HepG2 (cell line): ENCODE measurements at regions not wholly inside any gene's neighbourhood (a gene's known extent, or its start where the extent isn't known, plus 50 kb on each side); places are given as distances from the start of the nearest gene placed in this dataset.

Experiments
- ATAC-seq: fragments of 200-7000 bp; cut with Tn5 transposase; 3 replicates; pipeline ENCODE4 v1.9.1; 2020; ENCODE audit warnings: mild to moderate bottlenecking, moderate library complexity
- BruUV-seq: library from RNA; stranded (reverse); fragments of 400-500 nt; replicated peaks from 2 replicates; lab custom pipeline; 2021; lab: Mats Ljungman, UMichigan
- CTCF ChIA-PET: fragments of 300-600 bp; formaldehyde crosslinking; extraction: SDS; loops from one replicate; lab custom pipeline; 2021; ENCODE audit warnings: low total read pairs, inconsistent platforms, low intra/inter-chr PET ratio; lab: Yijun Ruan, JAX
- POLR2A ChIA-PET: fragments of 350-600 bp; sonication (Branson Sonifier 250); formaldehyde crosslinking; loops from one replicate; lab custom pipeline; 2020; ENCODE audit warnings: antibody characterized with exemption, inconsistent platforms; lab: Yijun Ruan, JAX
- DNase-seq: peaks from one replicate; pipeline ENCODE4 v3.0.0-alpha.2; 2015; ENCODE audit warnings: low spot score
- FAIRE-seq: peaks from 3 replicates; lab custom pipeline; 2011; peaks lifted over from hg19 to GRCh38; lab: Jason Lieb, UNC
- H2AFZ ChIP-seq: one replicate; pipeline ENCODE4 v1.6.1; 2011; ENCODE audit warnings: low read length, inconsistent platforms
- H3K27ac ChIP-seq: fragments of 300-600 bp; 3 replicates; pipeline ENCODE4 v1.8.0; 2011; ENCODE audit warnings: mixed run types, mild to moderate bottlenecking, mixed read lengths, low read length, inconsistent platforms; ENCODE audit not compliant: insufficient read depth; ENCODE audit errors: extremely low read length
- H3K27me3 ChIP-seq, 2 experiments: fragments of 200-600 bp in 1 of 2; 2 replicates in 1 of 2; 3 replicates in 1 of 2; pipeline versions ENCODE4 v1.6.0 to v1.8.0; 2011; ENCODE audit warnings: low read length in 2 of 2, mild to moderate bottlenecking in 2 of 2, moderate library complexity in 2 of 2, inconsistent platforms in 1 of 2; ENCODE audit not compliant: insufficient read depth in 2 of 2, control insufficient read depth in 1 of 2
- H3K36me3 ChIP-seq, 2 experiments: fragments of 200-600 bp in 1 of 2; replicated peaks in 1 of 2; 2 replicates in 1 of 2; 3 replicates in 1 of 2; pipeline versions ENCODE4 v1.5.1 to v1.8.0; 2011; ENCODE audit warnings: low read length in 2 of 2, inconsistent platforms in 1 of 2; ENCODE audit not compliant: insufficient read depth in 2 of 2, control insufficient read depth in 1 of 2
- H3K4me1 ChIP-seq: 2 replicates; pipeline ENCODE4 v1.5.1; 2012; ENCODE audit warnings: low read length, inconsistent platforms; ENCODE audit not compliant: insufficient read depth
- H3K4me2 ChIP-seq: 2 replicates; pipeline ENCODE4 v1.6.0; 2011; ENCODE audit warnings: low read depth, low read length, inconsistent platforms
- H3K4me3 ChIP-seq, 3 experiments: fragments of 200-600 bp in 1 of 3; sonication (generic), shearing (Covaris generic) in 1 of 3; replicated peaks in 1 of 3; 2 replicates each; pipeline ENCODE4 v1.5.1; 2011 to 2016; ENCODE audit warnings: low read length in 3 of 3, inconsistent platforms in 2 of 3, low read depth in 2 of 3, mild to moderate bottlenecking in 2 of 3, control low read depth in 1 of 3, mixed read lengths in 1 of 3; ENCODE audit not compliant: insufficient read depth in 1 of 3
- H3K79me2 ChIP-seq: one replicate; pipeline ENCODE4 v1.6.1; 2011; ENCODE audit warnings: low read length, inconsistent platforms; ENCODE audit not compliant: insufficient read depth
- H3K9ac ChIP-seq: 2 replicates; pipeline ENCODE4 v1.6.0; 2011; ENCODE audit warnings: mild to moderate bottlenecking, low read depth, low read length, inconsistent platforms; ENCODE audit not compliant: insufficient read depth
- H3K9me3 ChIP-seq: 2 replicates; pipeline ENCODE4 v1.5.1; 2012; ENCODE audit warnings: mild to moderate bottlenecking, low read length
- H4K20me1 ChIP-seq: 2 replicates; pipeline ENCODE4 v1.6.0; 2011; ENCODE audit warnings: inconsistent platforms, mild to moderate bottlenecking, low read length, moderate library complexity; ENCODE audit not compliant: insufficient read depth
- AGO1 ChIP-seq: fragments of 200-400 bp; formaldehyde crosslinking; IDR thresholded peaks from 2 replicates; pipeline ENCODE4 v1.6.1; 2017; ENCODE audit warnings: mild to moderate bottlenecking, low read depth, low read length, moderate library complexity; ENCODE audit not compliant: poor library complexity, severe bottlenecking
- HCFC1 ChIP-seq: fragments of 150-350 bp; IDR thresholded peaks from 2 replicates; pipeline ENCODE4 v1.6.1; 2014; ENCODE audit warnings: low read depth, low read length
- JUNB ChIP-seq: sonication (generic); formaldehyde crosslinking; IDR thresholded peaks from 2 replicates; pipeline ENCODE4 v1.8.0; 2022; ENCODE audit warnings: missing genetic modification reagents, mild to moderate bottlenecking, borderline replicate concordance
- RFX1 ChIP-seq: fragments of 450-650 bp; IDR thresholded peaks from 2 replicates; pipeline ENCODE4 v1.6.1; 2017
- SALL2 ChIP-seq: sonication (generic); formaldehyde crosslinking; IDR thresholded peaks from 2 replicates; pipeline ENCODE4 v1.8.1; 2023; ENCODE audit warnings: mild to moderate bottlenecking, missing genetic modification reagents, inconsistent platforms
- SMARCE1 ChIP-seq: fragments of 450-650 bp; IDR thresholded peaks from 2 replicates; pipeline ENCODE4 v1.6.1; 2017; ENCODE audit warnings: borderline replicate concordance
- SUZ12 ChIP-seq: fragments of 150-350 bp; IDR thresholded peaks from 2 replicates; pipeline ENCODE4 v1.6.1; 2014; ENCODE audit warnings: low read depth, low read length
- ZMYM4 ChIP-seq: sonication (generic); formaldehyde crosslinking; IDR thresholded peaks from 2 replicates; pipeline ENCODE4 v1.8.1; 2023; ENCODE audit warnings: mild to moderate bottlenecking, missing genetic modification reagents
- ZNF160 ChIP-seq: sonication (generic); formaldehyde crosslinking; IDR thresholded peaks from 2 replicates; pipeline ENCODE4 v1.8.0; 2022; ENCODE audit warnings: mild to moderate bottlenecking, inconsistent platforms, missing genetic modification reagents
- WGBS: methylation state at CpG from one replicate; pipeline ENCODE4 v1.1.6; 2017; ENCODE audit warnings: low lambda C conversion rate; 5-methylcytosine and 5-hydroxymethylcytosine counted together
- in situ Hi-C: cut with HindIII; loops from 2 replicates; pipeline ENCODE4 v1.10.0; 2017; ENCODE audit warnings: low pct_unique_long_range_greater_than_20kb; ENCODE audit not compliant: extremely low pct_ligation_motif_present
- intact Hi-C: fragments of 100-400 bp; cut with micrococcal nuclease; formaldehyde crosslinking; loops from one replicate; pipeline ENCODE4 v1.10.0; 2022; ENCODE audit not compliant: unreplicated experiment
- TF ChIP-seq, protein P1 (sequence below): sonication (generic); formaldehyde crosslinking; IDR thresholded peaks from 2 replicates; pipeline ENCODE4 v1.5.1; 2020; ENCODE audit warnings: mild to moderate bottlenecking, missing genetic modification reagents, moderate library complexity
- TF ChIP-seq, protein P2 (sequence below): sonication (generic); formaldehyde crosslinking; IDR thresholded peaks from 2 replicates; pipeline ENCODE4 v1.8.1; 2022; ENCODE audit warnings: mild to moderate bottlenecking, missing genetic modification reagents
- TF ChIP-seq, protein P3 (sequence below): sonication (generic); formaldehyde crosslinking; IDR thresholded peaks from 2 replicates; pipeline ENCODE4 v1.4.0; 2020; ENCODE audit warnings: missing genetic modification reagents, borderline replicate concordance
- TF ChIP-seq, protein P4 (sequence below): sonication (generic); formaldehyde crosslinking; IDR thresholded peaks from 2 replicates; pipeline ENCODE4 v1.8.0; 2022; ENCODE audit warnings: missing genetic modification reagents, mild to moderate bottlenecking, inconsistent platforms, borderline replicate concordance
- TF ChIP-seq, protein P5 (sequence below): sonication (generic); formaldehyde crosslinking; IDR thresholded peaks from 2 replicates; pipeline ENCODE4 v1.5.0; 2020; ENCODE audit warnings: mild to moderate bottlenecking, low read depth, missing genetic modification reagents, borderline replicate concordance
- TF ChIP-seq, protein P6 (sequence below): sonication (generic); formaldehyde crosslinking; IDR thresholded peaks from 2 replicates; pipeline ENCODE4 v1.8.0; 2022; ENCODE audit warnings: low read depth, missing genetic modification reagents

DNA sequence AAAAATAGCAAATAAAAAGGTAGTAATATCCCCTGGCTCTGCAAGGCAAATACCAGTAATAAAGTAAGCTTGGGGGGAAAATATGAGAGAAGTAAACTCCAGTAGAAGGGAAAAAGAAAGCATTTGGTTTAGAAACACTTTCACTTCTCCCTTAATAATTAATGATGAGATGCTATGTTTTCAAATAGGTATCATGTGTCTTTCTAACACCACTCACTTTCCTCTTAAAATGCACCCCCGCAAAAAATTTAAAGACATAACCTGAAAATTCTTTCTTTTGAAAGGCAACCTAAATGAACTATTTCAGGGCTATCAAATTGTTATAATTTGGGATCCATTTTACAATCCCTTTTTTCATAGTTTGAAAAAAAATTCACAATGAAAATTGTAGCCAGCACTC lies 240.3 kb downstream of the SNX10 start (continued):
- TF ChIP-seq, protein P1, sequence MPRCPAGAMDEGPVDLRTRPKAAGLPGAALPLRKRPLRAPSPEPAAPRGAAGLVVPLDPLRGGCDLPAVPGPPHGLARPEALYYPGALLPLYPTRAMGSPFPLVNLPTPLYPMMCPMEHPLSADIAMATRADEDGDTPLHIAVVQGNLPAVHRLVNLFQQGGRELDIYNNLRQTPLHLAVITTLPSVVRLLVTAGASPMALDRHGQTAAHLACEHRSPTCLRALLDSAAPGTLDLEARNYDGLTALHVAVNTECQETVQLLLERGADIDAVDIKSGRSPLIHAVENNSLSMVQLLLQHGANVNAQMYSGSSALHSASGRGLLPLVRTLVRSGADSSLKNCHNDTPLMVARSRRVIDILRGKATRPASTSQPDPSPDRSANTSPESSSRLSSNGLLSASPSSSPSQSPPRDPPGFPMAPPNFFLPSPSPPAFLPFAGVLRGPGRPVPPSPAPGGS (CRISPR knock-in tag), result no peak
- TF ChIP-seq, protein P2, sequence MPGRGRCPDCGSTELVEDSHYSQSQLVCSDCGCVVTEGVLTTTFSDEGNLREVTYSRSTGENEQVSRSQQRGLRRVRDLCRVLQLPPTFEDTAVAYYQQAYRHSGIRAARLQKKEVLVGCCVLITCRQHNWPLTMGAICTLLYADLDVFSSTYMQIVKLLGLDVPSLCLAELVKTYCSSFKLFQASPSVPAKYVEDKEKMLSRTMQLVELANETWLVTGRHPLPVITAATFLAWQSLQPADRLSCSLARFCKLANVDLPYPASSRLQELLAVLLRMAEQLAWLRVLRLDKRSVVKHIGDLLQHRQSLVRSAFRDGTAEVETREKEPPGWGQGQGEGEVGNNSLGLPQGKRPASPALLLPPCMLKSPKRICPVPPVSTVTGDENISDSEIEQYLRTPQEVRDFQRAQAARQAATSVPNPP, result no peak
- no peak for TF ChIP-seq SALL2 (CRISPR knock-in tag)

DNA sequence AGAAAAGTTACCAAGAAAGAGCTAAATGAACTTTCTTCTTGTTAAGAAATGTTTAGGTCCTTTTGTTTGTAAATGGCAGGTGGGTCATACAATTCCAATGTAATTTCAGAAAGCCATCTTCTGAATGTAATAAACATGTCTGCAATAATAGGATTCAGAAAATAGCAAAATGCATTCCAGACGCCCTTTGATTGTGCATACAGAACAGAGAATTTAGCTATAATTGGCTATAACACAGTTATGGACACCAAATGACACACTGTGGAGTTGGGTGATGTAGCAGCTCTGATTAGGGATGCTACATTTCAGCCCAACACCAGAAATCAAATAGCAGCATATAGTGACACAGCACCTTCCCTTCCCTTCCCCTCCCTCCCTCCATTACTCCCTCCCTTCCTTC lies 240.8 kb downstream of the SNX10 start:
- no peaks in the 10 kb centered on the region for H3K79me2 ChIP-seq
- no peak overlapping the region for H3K27ac ChIP-seq
- H3K9ac ChIP-seq, result no peak overlapping the region
- FAIRE-seq (no peak), DNase-seq (no peak), ATAC-seq (no peak)
- no peaks in the 10 kb centered on the region for H3K4me1 ChIP-seq
- intact Hi-C loops (no loop called here), in situ Hi-C loops (no loop called here)
- BruUV-seq, result no TSS peak
- ChIA-PET POLR2A (no interaction called here), CTCF (no interaction called here)
- peaks cover 0 to 33% of the 10 kb centered on the region in 2 experiments; a peak in 3 of 5 replicates for H3K27me3 ChIP-seq
- H4K20me1 ChIP-seq, result no peaks in the 10 kb centered on the region
- no peak for TF ChIP-seq JUNB (CRISPR knock-in tag)
- TF ChIP-seq, protein P3, sequence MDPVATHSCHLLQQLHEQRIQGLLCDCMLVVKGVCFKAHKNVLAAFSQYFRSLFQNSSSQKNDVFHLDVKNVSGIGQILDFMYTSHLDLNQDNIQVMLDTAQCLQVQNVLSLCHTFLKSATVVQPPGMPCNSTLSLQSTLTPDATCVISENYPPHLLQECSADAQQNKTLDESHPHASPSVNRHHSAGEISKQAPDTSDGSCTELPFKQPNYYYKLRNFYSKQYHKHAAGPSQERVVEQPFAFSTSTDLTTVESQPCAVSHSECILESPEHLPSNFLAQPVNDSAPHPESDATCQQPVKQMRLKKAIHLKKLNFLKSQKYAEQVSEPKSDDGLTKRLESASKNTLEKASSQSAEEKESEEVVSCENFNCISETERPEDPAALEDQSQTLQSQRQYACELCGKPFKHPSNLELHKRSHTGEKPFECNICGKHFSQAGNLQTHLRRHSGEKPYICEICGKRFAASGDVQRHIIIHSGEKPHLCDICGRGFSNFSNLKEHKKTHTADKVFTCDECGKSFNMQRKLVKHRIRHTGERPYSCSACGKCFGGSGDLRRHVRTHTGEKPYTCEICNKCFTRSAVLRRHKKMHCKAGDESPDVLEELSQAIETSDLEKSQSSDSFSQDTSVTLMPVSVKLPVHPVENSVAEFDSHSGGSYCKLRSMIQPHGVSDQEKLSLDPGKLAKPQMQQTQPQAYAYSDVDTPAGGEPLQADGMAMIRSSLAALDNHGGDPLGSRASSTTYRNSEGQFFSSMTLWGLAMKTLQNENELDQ (CRISPR knock-in tag), result no peak
- TF ChIP-seq, protein P4, sequence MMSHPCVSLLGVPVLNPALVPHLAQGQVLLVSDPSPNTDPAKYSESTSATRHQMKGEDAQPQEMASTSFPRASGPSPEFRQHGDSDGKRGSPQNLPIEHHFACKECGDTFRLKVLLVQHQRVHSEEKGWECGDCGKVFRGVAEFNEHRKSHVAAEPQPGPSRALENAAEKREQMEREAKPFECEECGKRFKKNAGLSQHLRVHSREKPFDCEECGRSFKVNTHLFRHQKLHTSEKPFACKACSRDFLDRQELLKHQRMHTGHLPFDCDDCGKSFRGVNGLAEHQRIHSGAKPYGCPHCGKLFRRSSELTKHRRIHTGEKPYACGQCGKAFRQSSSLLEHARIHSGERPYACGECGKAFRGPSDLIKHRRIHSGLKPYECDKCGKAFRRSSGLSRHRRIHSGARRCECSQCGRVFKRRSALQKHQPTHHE (CRISPR knock-in tag), result no peak
- no peak for TF ChIP-seq HCFC1
- TF ChIP-seq RFX1, result no peak
- TF ChIP-seq ZMYM4, result no peak
- no peak for TF ChIP-seq SMARCE1
- no peak for TF ChIP-seq SUZ12
- TF ChIP-seq, protein P5, sequence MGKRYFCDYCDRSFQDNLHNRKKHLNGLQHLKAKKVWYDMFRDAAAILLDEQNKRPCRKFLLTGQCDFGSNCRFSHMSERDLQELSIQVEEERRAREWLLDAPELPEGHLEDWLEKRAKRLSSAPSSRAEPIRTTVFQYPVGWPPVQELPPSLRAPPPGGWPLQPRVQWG, result no peak
- TF ChIP-seq, protein P6, sequence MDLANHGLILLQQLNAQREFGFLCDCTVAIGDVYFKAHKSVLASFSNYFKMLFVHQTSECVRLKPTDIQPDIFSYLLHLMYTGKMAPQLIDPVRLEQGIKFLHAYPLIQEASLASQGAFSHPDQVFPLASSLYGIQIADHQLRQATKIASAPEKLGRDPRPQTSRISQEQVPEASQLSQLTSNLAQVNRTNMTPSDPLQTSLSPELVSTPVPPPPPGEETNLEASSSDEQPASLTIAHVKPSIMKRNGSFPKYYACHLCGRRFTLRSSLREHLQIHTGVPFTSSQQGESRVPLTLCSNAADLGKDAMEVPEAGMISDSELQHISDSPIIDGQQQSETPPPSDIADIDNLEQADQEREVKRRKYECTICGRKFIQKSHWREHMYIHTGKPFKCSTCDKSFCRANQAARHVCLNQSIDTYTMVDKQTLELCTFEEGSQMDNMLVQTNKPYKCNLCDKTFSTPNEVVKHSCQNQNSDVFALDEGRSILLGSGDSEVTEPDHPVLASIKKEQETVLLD (CRISPR knock-in tag), result no peak
- TF ChIP-seq AGO1, result no peak
- TF ChIP-seq ZNF160 (CRISPR knock-in tag), result no peak
- H3K36me3 ChIP-seq, result no peaks in the 10 kb centered on the region
- H3K4me3 ChIP-seq, result no peak overlapping the region
- 0% methylated on average over 1 of the region's 1 CpG for WGBS
- H2AFZ ChIP-seq, result no peak overlapping the region
- no peak overlapping the region for H3K4me2 ChIP-seq
- H3K9me3 ChIP-seq, result no peaks in the 10 kb centered on the region
